ENCODE measurements at regions not wholly inside any gene's neighbourhood (a gene's known extent, or its start where the extent isn't known, plus 50 kb on each side); places are given as distances from the start of the nearest gene placed in this dataset.
A peak's percentile ranks its signal among the peaks of the same experiment; 100 is the strongest.

DNA sequence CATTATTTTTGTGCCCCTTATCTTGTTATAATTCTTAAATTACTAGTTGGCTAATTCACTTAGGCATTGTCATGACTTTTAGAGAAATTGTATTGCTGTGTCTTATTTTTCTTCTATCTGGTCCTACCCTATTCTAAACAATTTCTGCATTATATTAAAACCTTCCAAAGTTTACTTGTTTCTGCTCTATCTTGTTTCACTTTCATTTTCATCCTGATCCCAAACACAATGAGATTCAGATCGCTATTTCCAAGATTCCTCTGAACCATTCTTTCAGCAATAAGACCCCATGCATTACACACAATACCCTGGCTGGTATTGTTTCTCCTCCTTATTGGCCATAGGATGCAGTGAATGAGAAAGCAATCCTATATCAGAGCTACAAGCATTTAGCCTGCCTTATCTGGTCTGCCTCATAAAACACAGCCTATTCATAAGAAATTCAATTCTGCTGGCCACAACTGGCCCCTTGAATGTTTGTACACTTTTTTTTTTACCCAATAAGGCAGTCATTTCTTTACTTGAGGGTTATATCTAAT is 69.9 kb upstream of the POU3F2 start:
- no peaks in the 10 kb centered on the region for H3K36me3 Mint-ChIP-seq
- peaks cover 11% of the 10 kb centered on the region for H3K27me3 Mint-ChIP-seq
- H3K4me3 Mint-ChIP-seq: peak overlapping the region in 2 of 4 donors; percentile 1 to 32
- no peak overlapping the region for H3K27ac Mint-ChIP-seq
- H3K9me3 Mint-ChIP-seq: peaks cover 0 to 8% (median 7%) of the 10 kb centered on the region in 3 donors
- H3K4me1 Mint-ChIP-seq: peaks cover 0 to 7% (median 0%) of the 10 kb centered on the region in 3 donors

DNA sequence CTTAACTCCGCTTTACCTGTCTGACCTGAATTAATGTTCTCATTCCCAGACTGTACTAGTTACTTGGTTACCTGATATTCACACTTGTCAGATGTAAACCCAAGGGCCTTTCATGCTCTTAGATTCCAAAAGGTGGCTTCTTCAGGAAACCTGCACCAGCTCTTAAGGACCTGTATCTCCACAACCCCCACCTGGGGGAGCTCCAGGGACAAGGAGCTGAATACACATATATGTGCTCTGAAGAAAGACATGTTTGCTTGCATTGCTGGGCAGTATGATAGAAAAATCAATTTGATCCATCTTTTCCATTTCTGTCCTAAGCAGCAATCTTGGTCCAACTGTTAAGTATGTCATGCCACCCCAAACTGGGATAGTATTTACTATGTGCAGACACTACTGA is 64.8 kb upstream of the POU3F2 start:
- H3K36me3 Mint-ChIP-seq: no peaks in the 10 kb centered on the region

DNA sequence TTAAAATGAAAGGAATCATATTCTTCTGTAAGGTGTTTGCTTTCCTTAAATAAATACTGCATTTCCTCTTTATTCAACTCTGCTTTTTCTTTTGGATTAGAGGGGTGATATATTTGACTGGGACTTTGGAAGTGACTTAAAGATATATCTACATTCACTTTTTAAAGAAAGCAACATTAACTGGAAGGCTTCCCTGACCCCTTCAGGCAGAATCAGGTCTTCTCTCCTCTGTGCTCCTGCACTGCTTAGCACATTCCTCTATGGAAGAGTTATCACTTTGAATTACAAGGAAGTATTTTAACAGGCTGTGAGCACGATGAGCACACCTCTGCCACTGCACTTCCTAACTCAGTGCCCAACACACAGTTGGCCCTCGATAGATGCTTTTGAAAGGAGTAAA is 59.2 kb upstream of the POU3F2 start:
- Mint-ChIP-seq H3K27ac (no peak overlapping the region), H3K4me3 (no peak overlapping the region), H3K27me3 (peaks cover 2% of the 10 kb centered on the region), H3K4me1 (peaks cover 0 to 3% (median 0%) of the 10 kb centered on the region in 3 donors), H3K36me3 (no peaks in the 10 kb centered on the region), H3K9me3 (no peaks in the 10 kb centered on the region)

More for the DNA sequence above, 64.8 kb upstream of the POU3F2 start:
- H3K27ac Mint-ChIP-seq: no peak overlapping the region
- H3K4me3 Mint-ChIP-seq: no peak overlapping the region
- no peaks in the 10 kb centered on the region for H3K9me3 Mint-ChIP-seq
- peaks cover 14% of the 10 kb centered on the region for H3K27me3 Mint-ChIP-seq
- H3K4me1 Mint-ChIP-seq: peaks cover 0 to under 1% (median 0%) of the 10 kb centered on the region in 3 donors

DNA sequence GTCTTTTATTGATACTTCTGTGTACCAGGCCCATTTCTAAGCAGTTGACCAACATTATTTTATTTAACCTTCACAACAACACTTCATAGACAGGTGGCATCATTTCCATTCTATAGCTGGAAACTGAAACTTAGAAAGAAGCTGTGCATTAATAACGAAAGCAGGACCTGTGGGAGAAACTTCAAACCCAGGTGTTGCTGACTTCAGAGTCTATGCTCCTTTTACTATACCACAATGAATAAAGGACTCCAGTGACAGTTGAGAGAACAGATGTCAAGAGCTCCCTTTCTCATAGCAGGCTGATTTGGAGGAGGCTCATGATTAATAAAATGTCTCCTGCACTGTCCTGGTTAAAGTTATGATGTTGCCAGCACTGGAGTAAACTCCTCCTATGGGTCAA is 56.6 kb upstream of the POU3F2 start:
- Mint-ChIP-seq H3K27ac (no peak overlapping the region), H3K4me1 (peaks cover 0 to 3% (median 0%) of the 10 kb centered on the region in 3 donors), H3K27me3 (peaks cover under 1% of the 10 kb centered on the region), H3K4me3 (no peak overlapping the region), H3K9me3 (no peaks in the 10 kb centered on the region), H3K36me3 (no peaks in the 10 kb centered on the region)

DNA sequence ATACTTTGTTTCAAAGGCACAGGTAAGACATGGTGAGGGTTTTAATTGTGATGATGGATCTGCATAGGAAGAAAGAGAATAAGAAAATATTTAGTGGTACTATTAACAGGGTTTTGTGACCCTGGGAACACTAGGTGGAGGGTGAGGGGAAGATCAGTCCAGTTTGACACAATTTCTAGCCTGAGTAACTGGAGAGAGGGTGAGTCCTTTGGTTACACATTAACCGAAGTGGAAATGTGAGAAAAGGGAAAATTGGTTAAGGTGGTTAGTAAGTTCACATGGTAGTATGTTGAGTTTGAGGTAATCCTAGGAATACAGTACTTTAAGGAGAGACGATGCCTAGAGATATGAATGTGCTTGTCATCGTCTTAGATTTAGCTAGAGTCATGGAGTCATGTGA is 54.8 kb upstream of the POU3F2 start:
- Mint-ChIP-seq H3K27me3 (no peaks in the 10 kb centered on the region), H3K4me1 (peaks cover 0 to 3% (median 0%) of the 10 kb centered on the region in 3 donors), H3K9me3 (no peaks in the 10 kb centered on the region), H3K36me3 (no peaks in the 10 kb centered on the region), H3K27ac (no peak overlapping the region), H3K4me3 (no peak overlapping the region)

DNA sequence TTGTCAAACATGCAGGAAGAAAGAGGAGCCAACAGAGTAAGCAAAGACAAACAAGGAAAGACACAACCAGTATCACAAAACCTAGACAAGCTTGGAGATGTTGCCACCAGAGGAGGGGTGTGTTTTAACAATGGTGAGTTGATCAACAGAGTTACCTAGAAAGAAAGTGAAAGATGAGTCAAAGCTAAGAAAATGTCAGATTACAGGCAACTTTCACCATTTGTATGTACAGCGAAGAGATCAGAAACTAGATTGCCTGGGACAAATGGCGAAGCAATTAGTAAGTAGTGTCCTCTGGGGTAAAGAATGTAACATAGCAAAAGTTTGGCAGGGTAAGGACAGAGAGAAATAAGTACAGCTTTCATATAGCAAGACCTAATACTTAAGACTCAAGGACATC is 51.6 kb upstream of the POU3F2 start:
- no peaks in the 10 kb centered on the region for H3K36me3 Mint-ChIP-seq
- H3K9me3 Mint-ChIP-seq: no peaks in the 10 kb centered on the region
- peaks cover 0 to 3% (median 0%) of the 10 kb centered on the region in 3 donors for H3K4me1 Mint-ChIP-seq
- H3K27me3 Mint-ChIP-seq: no peaks in the 10 kb centered on the region
- no peak overlapping the region for H3K27ac Mint-ChIP-seq
- no peak overlapping the region for H3K4me3 Mint-ChIP-seq

DNA sequence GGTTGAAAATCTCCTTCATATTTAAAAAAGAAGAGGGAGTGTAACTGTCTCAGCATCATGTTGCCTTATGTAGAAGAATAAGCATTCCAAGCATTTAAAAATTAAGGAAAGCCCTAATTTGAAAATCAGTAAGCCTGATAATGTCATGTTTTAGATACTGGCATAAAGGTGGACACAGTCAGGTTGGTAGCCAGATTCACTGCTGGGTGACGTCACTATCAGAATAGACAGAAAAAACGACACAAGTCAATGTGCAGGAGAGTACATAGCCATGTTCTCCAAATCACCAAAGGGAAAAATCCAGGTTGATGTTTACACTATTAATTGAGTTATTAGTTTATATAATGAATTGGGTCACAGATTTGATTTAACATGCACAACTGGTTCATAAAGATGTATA is 50.8 kb upstream of the POU3F2 start:
- Mint-ChIP-seq H3K27ac (no peak overlapping the region), H3K27me3 (peaks cover 2% of the 10 kb centered on the region), H3K4me3 (no peak overlapping the region), H3K36me3 (no peaks in the 10 kb centered on the region), H3K9me3 (no peaks in the 10 kb centered on the region), H3K4me1 (no peaks in the 10 kb centered on the region)
